K562 (cell line): ENCODE measurements at regions not wholly inside any gene's neighbourhood (a gene's known extent, or its start where the extent isn't known, plus 50 kb on each side); places are given as distances from the start of the nearest gene placed in this dataset.

Experiments used
- ATAC-seq: fragments of 200-7000 bp; cut with Tn5 transposase; 3 replicates; pipeline ENCODE4 v1.9.1; 2020; ENCODE audit warnings: moderate library complexity
- BruUV-seq: library from RNA; stranded (reverse); fragments of 400-500 nt; replicated peaks from 2 replicates; lab custom pipeline; 2021; lab: Mats Ljungman, UMichigan
- CTCF ChIA-PET: fragments of 300-600 bp; formaldehyde crosslinking; extraction: SDS; loops from one replicate; lab custom pipeline; 2021; ENCODE audit warnings: low intra/inter-chr PET ratio; lab: Yijun Ruan, JAX
- POLR2A ChIA-PET: fragments of 300-600, 350-650 bp; sonication (Branson Sonifier 250); formaldehyde crosslinking; extraction: SDS; loops from one replicate; lab custom pipeline; 2021; ENCODE audit warnings: antibody characterized with exemption, inconsistent platforms; lab: Yijun Ruan, JAX
- DNase-seq, 4 experiments: peaks; one replicate each; pipeline versions ENCODE4 v3.0.0 to v3.0.0-alpha.2; 2011 to 2018; ENCODE audit warnings: low spot score in 3 of 4, mixed read lengths in 3 of 4; ENCODE audit errors: extremely low read depth in 1 of 4
- FAIRE-seq: peaks from 2 replicates; lab custom pipeline; 2011; peaks lifted over from hg19 to GRCh38; lab: Jason Lieb, UNC
- H2AFZ ChIP-seq: 2 replicates; pipeline ENCODE4 v1.6.0; 2011; ENCODE audit warnings: low read depth, low read length, control low read depth, inconsistent platforms
- H3K27ac ChIP-seq: fragments of 200-600 bp; 3 replicates; pipeline ENCODE4 v1.8.0; 2011; ENCODE audit warnings: low read depth, mild to moderate bottlenecking, control low read depth, inconsistent platforms, low read length, moderate library complexity, mixed read lengths; ENCODE audit errors: extremely low read depth
- H3K27me3 ChIP-seq, 2 experiments: fragments of 300-600 bp in 1 of 2; 2 replicates in 1 of 2; 3 replicates in 1 of 2; pipeline versions ENCODE4 v1.6.0 to v1.8.0; 2011; ENCODE audit warnings: inconsistent platforms in 2 of 2, low read length in 2 of 2, mild to moderate bottlenecking in 1 of 2, mixed read lengths in 1 of 2, moderate library complexity in 1 of 2; ENCODE audit not compliant: control insufficient read depth in 2 of 2, insufficient read depth in 2 of 2
- H3K36me3 ChIP-seq: fragments of 300-600 bp; 3 replicates; pipeline ENCODE4 v1.8.0; 2011; ENCODE audit warnings: mild to moderate bottlenecking, low read length, inconsistent platforms; ENCODE audit not compliant: control insufficient read depth, insufficient read depth
- H3K4me1 ChIP-seq, 2 experiments: fragments of 200-600 bp in 1 of 2; replicated peaks in 1 of 2; 2 replicates in 1 of 2; 3 replicates in 1 of 2; pipeline versions ENCODE4 v1.5.1 to v1.8.0; 2011; ENCODE audit warnings: inconsistent platforms in 2 of 2, low read length in 2 of 2, mild to moderate bottlenecking in 1 of 2, mixed read lengths in 1 of 2, moderate library complexity in 1 of 2; ENCODE audit not compliant: control insufficient read depth in 2 of 2, insufficient read depth in 2 of 2
- H3K4me2 ChIP-seq: 2 replicates; pipeline ENCODE4 v1.6.1; 2011; ENCODE audit warnings: low read length, control low read depth, inconsistent platforms, mixed read lengths; ENCODE audit not compliant: insufficient read depth
- H3K4me3 ChIP-seq: fragments of 200-600 bp; sonication (generic), shearing (Covaris generic); 2 replicates; pipeline ENCODE4 v1.5.1; 2016; ENCODE audit warnings: control low read depth, inconsistent platforms
- H3K79me2 ChIP-seq: fragments of 200-600 bp; 3 replicates; pipeline ENCODE4 v1.8.0; 2011; ENCODE audit warnings: low read length, inconsistent platforms; ENCODE audit not compliant: control insufficient read depth, insufficient read depth
- H3K9ac ChIP-seq, 2 experiments: 2 replicates each; pipeline versions ENCODE4 v1.6.0 to v1.6.1; 2011; ENCODE audit warnings: low read depth in 2 of 2, low read length in 2 of 2, control low read depth in 1 of 2, inconsistent platforms in 1 of 2, mild to moderate bottlenecking in 1 of 2, mixed read lengths in 1 of 2; ENCODE audit not compliant: insufficient read depth in 1 of 2
- H3K9me1 ChIP-seq: one replicate; pipeline ENCODE4 v1.6.0; 2011; ENCODE audit warnings: inconsistent platforms, mild to moderate bottlenecking, low read length, moderate library complexity; ENCODE audit not compliant: control insufficient read depth, insufficient read depth
- H3K9me3 ChIP-seq: replicated peaks from 2 replicates; pipeline ENCODE4 v1.5.1; 2011; ENCODE audit warnings: low read depth, low read length, inconsistent platforms; ENCODE audit not compliant: control insufficient read depth, insufficient read depth
- H4K20me1 ChIP-seq: replicated peaks from 2 replicates; pipeline ENCODE4 v1.6.1; 2011; ENCODE audit warnings: low read length, inconsistent platforms, mixed read lengths; ENCODE audit not compliant: control insufficient read depth, insufficient read depth
- LARP7 ChIP-seq: fragments of 450-650 bp; IDR thresholded peaks from 2 replicates; pipeline ENCODE4 v1.6.1; 2016
- NUFIP1 ChIP-seq: fragments of 450-650 bp; IDR thresholded peaks from 2 replicates; pipeline ENCODE4 v1.6.1; 2018; ENCODE audit not compliant: partially characterized antibody
- PRPF4 ChIP-seq: fragments of 200-400 bp; formaldehyde crosslinking; IDR thresholded peaks from one replicate; pipeline ENCODE4 v1.6.1; 2017; ENCODE audit warnings: low read length, low read depth, mild to moderate bottlenecking; ENCODE audit not compliant: insufficient read depth, poor library complexity, severe bottlenecking
- ZNF174 ChIP-seq: fragments of 250-450 bp; sonication (Bioruptor Pico); IDR thresholded peaks from 2 replicates; pipeline ENCODE4 v1.4.0; 2020; ENCODE audit warnings: mild to moderate bottlenecking
- ZNF253 ChIP-seq: fragments of 250-450 bp; sonication (Bioruptor Pico); conservative IDR thresholded peaks from 2 replicates; pipeline ENCODE4 v1.6.1; 2021; ENCODE audit warnings: mild to moderate bottlenecking
- ZNF696 ChIP-seq: fragments of 250-450 bp; sonication (Bioruptor Pico); conservative IDR thresholded peaks from 2 replicates; pipeline ENCODE4 v1.4.0; 2020; ENCODE audit warnings: mild to moderate bottlenecking, moderate library complexity
- WGBS: fragments of 100-300 bp; shearing (Covaris generic); methylation state at CpG from one replicate; pipeline ENCODE4 v1.1.6; 2016; ENCODE audit warnings: low coverage, mixed read lengths; ENCODE audit not compliant: insufficient coverage; ENCODE audit errors: missing lambda C conversion rate; 5-methylcytosine and 5-hydroxymethylcytosine counted together
- in situ Hi-C: fragments of 300-500 bp; cut with MboI; formaldehyde crosslinking; loops from 4 replicates; pipeline ENCODE4 v1.15.0; 2018; ENCODE audit warnings: inconsistent platforms, mixed read lengths
- intact Hi-C: fragments of 100-400 bp; cut with micrococcal nuclease; formaldehyde crosslinking; loops from 2 replicates; pipeline ENCODE4 v1.14.2; 2022
- TF ChIP-seq, protein P1 (sequence below): sonication (generic); IDR thresholded peaks from 2 replicates; pipeline ENCODE4 v1.6.1; 2016

DNA sequence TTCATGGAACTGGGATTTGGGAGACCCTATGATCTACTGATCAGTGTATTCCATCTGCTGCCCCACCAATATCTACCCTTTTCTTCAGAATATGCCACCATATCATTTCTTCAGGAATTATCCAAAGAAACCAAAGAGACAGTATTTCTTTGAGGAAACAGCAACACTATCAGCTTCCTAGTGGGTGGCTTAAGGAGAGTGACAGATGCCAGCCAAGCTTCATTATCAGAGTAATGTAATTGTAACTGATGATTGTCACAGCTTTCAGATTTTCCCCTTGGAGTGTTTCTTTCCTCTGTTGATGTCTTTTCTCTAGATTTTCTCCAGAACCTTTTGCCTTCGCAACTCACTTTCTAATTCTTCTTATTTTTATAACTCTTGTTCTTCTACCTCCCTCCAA lies 934.4 kb upstream of the LRRN3 start:
- WGBS, result 5% methylated on average over 1 of the region's 1 CpG
- Histone ChIP-seq H3K9ac (no peak overlapping the region), H4K20me1 (no peaks in the 10 kb centered on the region), H3K36me3 (no peaks in the 10 kb centered on the region), H3K4me2 (no peak overlapping the region), H3K27me3 (no peaks in the 10 kb centered on the region), H3K4me1 (no peaks in the 10 kb centered on the region), H3K4me3 (no peak overlapping the region), H3K9me3 (no peaks in the 10 kb centered on the region), H3K9me1 (no peaks in the 10 kb centered on the region), H3K79me2 (no peaks in the 10 kb centered on the region)
- ATAC-seq (no peak), DNase-seq (no peak), FAIRE-seq (no peak)
- intact Hi-C loops (no loop called here), in situ Hi-C loops (no loop called here)
- POLR2A ChIA-PET, result no interaction called here
- no peak for TF ChIP-seq ZNF253 (CRISPR knock-in tag)
- TF ChIP-seq, protein P1, sequence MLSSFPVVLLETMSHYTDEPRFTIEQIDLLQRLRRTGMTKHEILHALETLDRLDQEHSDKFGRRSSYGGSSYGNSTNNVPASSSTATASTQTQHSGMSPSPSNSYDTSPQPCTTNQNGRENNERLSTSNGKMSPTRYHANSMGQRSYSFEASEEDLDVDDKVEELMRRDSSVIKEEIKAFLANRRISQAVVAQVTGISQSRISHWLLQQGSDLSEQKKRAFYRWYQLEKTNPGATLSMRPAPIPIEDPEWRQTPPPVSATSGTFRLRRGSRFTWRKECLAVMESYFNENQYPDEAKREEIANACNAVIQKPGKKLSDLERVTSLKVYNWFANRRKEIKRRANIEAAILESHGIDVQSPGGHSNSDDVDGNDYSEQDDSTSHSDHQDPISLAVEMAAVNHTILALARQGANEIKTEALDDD, result no peak
- no peak for TF ChIP-seq ZNF696 (CRISPR knock-in tag)
- TF ChIP-seq PRPF4, result no peak
- TF ChIP-seq ZNF174 (CRISPR knock-in tag), result no peak
- no peak for TF ChIP-seq NUFIP1
- TF ChIP-seq LARP7, result no peak
- TF ChIP-seq, all 486 proteins: peak for 0
- Histone ChIP-seq H3K27ac (no peak overlapping the region), H2AFZ (no peak overlapping the region)
- no TSS peak for BruUV-seq
- CTCF ChIA-PET, result no interaction called here
